SK-N-SH (cell line): ENCODE measurements at regions not wholly inside any gene's neighbourhood (a gene's known extent, or its start where the extent isn't known, plus 50 kb on each side); places are given as distances from the start of the nearest gene placed in this dataset.

Source experiments
- CTCF ChIA-PET: fragments of 300-600, 350-600 bp; formaldehyde crosslinking; extraction: SDS; loops from one replicate; lab custom pipeline; 2021; lab: Yijun Ruan, JAX
- POLR2A ChIA-PET: fragments of 350-600 bp; sonication (Branson Sonifier 250); formaldehyde crosslinking; extraction: SDS; loops from one replicate; lab custom pipeline; 2020; ENCODE audit warnings: antibody characterized with exemption, inconsistent platforms; lab: Yijun Ruan, JAX
- DNase-seq: peaks from one replicate; pipeline ENCODE4 v3.0.0; 2012
- H2AFZ ChIP-seq: fragments of 200-600 bp; sonication (generic); 2 replicates; pipeline ENCODE4 v1.8.1; 2016; ENCODE audit warnings: antibody characterized with exemption, mild to moderate bottlenecking, low read depth
- H3F3A ChIP-seq: fragments of 200-600 bp; sonication (generic); replicated peaks from 2 replicates; pipeline ENCODE3; 2016; ENCODE audit warnings: antibody characterized with exemption, mild to moderate bottlenecking; ENCODE audit not compliant: insufficient read depth
- H3K27ac ChIP-seq, 2 experiments: fragments of 200-500 bp in 1 of 2; fragments of 200-600 bp in 1 of 2; sonication (Bioruptor generic) in 1 of 2; sonication (generic), shearing (Covaris generic) in 1 of 2; 2 replicates each; pipeline versions ENCODE4 v1.5.1 to v1.6.1; 2014 to 2016; ENCODE audit warnings: low read depth in 2 of 2, inconsistent platforms in 1 of 2, low read length in 1 of 2, mild to moderate bottlenecking in 1 of 2, mixed read lengths in 1 of 2
- H3K27me3 ChIP-seq: fragments of 200-600 bp; sonication (generic), shearing (Covaris generic); 2 replicates; pipeline ENCODE4 v1.6.1; 2016; ENCODE audit warnings: mixed run types; ENCODE audit not compliant: insufficient read depth
- H3K36me3 ChIP-seq, 2 experiments: fragments of 200-500 bp in 1 of 2; fragments of 200-600 bp in 1 of 2; sonication (Bioruptor generic) in 1 of 2; sonication (generic) in 1 of 2; replicated peaks in 1 of 2; 2 replicates each; pipeline versions ENCODE3 to v1.5.1; 2014 to 2016; ENCODE audit warnings: low read length in 1 of 2, mild to moderate bottlenecking in 1 of 2; ENCODE audit not compliant: insufficient read depth in 2 of 2, control insufficient read depth in 1 of 2
- H3K4me1 ChIP-seq, 2 experiments: fragments of 200-500 bp in 1 of 2; fragments of 200-600 bp in 1 of 2; sonication (Bioruptor generic) in 1 of 2; sonication (generic), shearing (Covaris generic) in 1 of 2; 2 replicates each; pipeline versions ENCODE4 v1.5.1 to v1.6.1; 2014 to 2016; ENCODE audit warnings: low read depth in 1 of 2, low read length in 1 of 2, mixed run types in 1 of 2; ENCODE audit not compliant: insufficient read depth in 2 of 2, control insufficient read depth in 1 of 2
- H3K4me2 ChIP-seq: fragments of 200-600 bp; sonication (generic), shearing (Covaris generic); 2 replicates; pipeline ENCODE4 v1.6.1; 2017; ENCODE audit warnings: mixed run types
- H3K4me3 ChIP-seq, 2 experiments: fragments of 200-500 bp in 1 of 2; fragments of 200-600 bp in 1 of 2; sonication (Bioruptor generic) in 1 of 2; sonication (generic), shearing (Covaris generic) in 1 of 2; 2 replicates each; pipeline versions ENCODE4 v1.5.1 to v1.8.1; 2014 to 2016; ENCODE audit warnings: low read depth in 2 of 2, inconsistent platforms in 1 of 2, low read length in 1 of 2, mild to moderate bottlenecking in 1 of 2, mixed read lengths in 1 of 2, moderate library complexity in 1 of 2
- H3K79me2 ChIP-seq: fragments of 200-600 bp; sonication (generic); 2 replicates; pipeline ENCODE4 v1.8.1; 2017; ENCODE audit warnings: mild to moderate bottlenecking; ENCODE audit not compliant: insufficient read depth
- H3K9ac ChIP-seq: fragments of 200-600 bp; sonication (generic); 2 replicates; pipeline ENCODE4 v1.6.1; 2017; ENCODE audit warnings: mixed run types
- H3K9me2 ChIP-seq: fragments of 200-600 bp; sonication (generic); 2 replicates; pipeline ENCODE4 v1.6.1; 2017; ENCODE audit warnings: mixed run types
- H3K9me3 ChIP-seq: fragments of 200-600 bp; sonication (generic); 2 replicates; pipeline ENCODE4 v1.6.1; 2017; ENCODE audit warnings: mixed run types, mild to moderate bottlenecking, moderate library complexity
- H4K20me1 ChIP-seq: fragments of 200-600 bp; sonication (generic); 2 replicates; pipeline ENCODE4 v1.6.1; 2017; ENCODE audit warnings: mild to moderate bottlenecking, mixed run types; ENCODE audit not compliant: insufficient read depth
- CHD2 ChIP-seq: fragments of 150-350 bp; IDR thresholded peaks from 2 replicates; pipeline ENCODE4 v1.6.1; 2018; ENCODE audit warnings: low read length; ENCODE audit not compliant: partially characterized antibody
- EP300 ChIP-seq, 2 experiments: IDR thresholded peaks; 2 replicates each; pipeline versions ENCODE4 v1.4.0 to v1.6.1; 2012; ENCODE audit warnings: borderline replicate concordance in 1 of 2, low read depth in 1 of 2, low read length in 1 of 2
- FOXM1 ChIP-seq: IDR thresholded peaks from 2 replicates; pipeline ENCODE4 v1.4.0; 2012; ENCODE audit warnings: low read depth, mild to moderate bottlenecking
- RAD21 ChIP-seq: IDR thresholded peaks from 2 replicates; pipeline ENCODE4 v1.6.1; 2012; ENCODE audit warnings: mild to moderate bottlenecking, low read length
- RCOR1 ChIP-seq: fragments of 150-350 bp; IDR thresholded peaks from 2 replicates; pipeline ENCODE4 v1.6.1; 2017; ENCODE audit warnings: antibody characterized with exemption, low read length
- TCF12 ChIP-seq: IDR thresholded peaks from 2 replicates; pipeline ENCODE4 v1.4.0; 2012
- TEAD4 ChIP-seq: IDR thresholded peaks from 2 replicates; pipeline ENCODE4 v1.4.0; 2012; ENCODE audit warnings: mild to moderate bottlenecking, borderline replicate concordance; ENCODE audit not compliant: insufficient read depth
- YY1 ChIP-seq: IDR thresholded peaks from 2 replicates; pipeline ENCODE4 v1.4.0; 2012; ENCODE audit warnings: low read depth, mild to moderate bottlenecking
- WGBS: methylation state at CpG from one replicate; pipeline ENCODE4 v1.1.6; 2017; ENCODE audit warnings: low lambda C conversion rate; 5-methylcytosine and 5-hydroxymethylcytosine counted together
- TF ChIP-seq, protein P1 (sequence below): IDR thresholded peaks from 2 replicates; pipeline ENCODE4 v1.6.1; 2012; ENCODE audit warnings: mild to moderate bottlenecking, low read depth, low read length, moderate library complexity
- TF ChIP-seq, protein P2 (sequence below): fragments of 150-350 bp; IDR thresholded peaks from 2 replicates; pipeline ENCODE4 v1.6.1; 2017; ENCODE audit warnings: antibody characterized with exemption, low read length, low read depth, borderline replicate concordance
- TF ChIP-seq, protein P3 (sequence below): IDR thresholded peaks from 2 replicates; pipeline ENCODE4 v1.4.0; 2012; ENCODE audit warnings: low read depth, borderline replicate concordance
- TF ChIP-seq, protein P4 (sequence below): fragments of 200-600 bp; sonication (generic); IDR thresholded peaks from 2 replicates; pipeline ENCODE4 v1.6.1; 2017; ENCODE audit warnings: antibody characterized with exemption, mild to moderate bottlenecking, moderate library complexity
- TF ChIP-seq, protein P5 (sequence below): IDR thresholded peaks from 2 replicates; pipeline ENCODE4; 2012

DNA sequence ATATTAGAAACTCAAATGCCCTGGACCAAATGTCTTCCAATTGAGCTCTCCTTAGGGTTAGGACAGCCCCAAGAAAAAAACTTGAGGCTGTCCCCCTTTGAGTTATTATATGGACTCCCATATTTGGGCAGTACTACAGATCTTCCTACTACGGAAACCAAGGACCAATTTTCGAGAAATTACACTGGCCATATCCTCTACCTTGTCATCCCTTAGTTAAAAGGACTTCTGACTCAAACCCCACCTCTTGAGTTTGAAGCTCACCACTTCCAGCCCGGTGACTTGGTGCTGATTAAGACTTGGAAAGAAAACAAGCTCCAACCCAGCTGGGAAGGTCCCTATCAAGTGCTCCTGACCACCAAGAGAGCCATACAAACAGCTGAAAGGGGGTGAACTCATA lies 497.0 kb upstream of the GRAMD2B start:
- Histone ChIP-seq H3K4me1 (no peaks in the 10 kb centered on the region), H3K4me2 (no peak overlapping the region), H3K36me3 (no peaks in the 10 kb centered on the region), H3F3A (no peaks in the 10 kb centered on the region), H3K27ac (no peak overlapping the region), H3K27me3 (no peaks in the 10 kb centered on the region), H3K9me3 (no peaks in the 10 kb centered on the region), H3K4me3 (no peak overlapping the region), H3K9ac (no peak overlapping the region), H3K79me2 (no peaks in the 10 kb centered on the region), H4K20me1 (no peaks in the 10 kb centered on the region), H2AFZ (no peak overlapping the region), H3K9me2 (no peaks in the 10 kb centered on the region)
- no peak for DNase-seq
- ChIA-PET POLR2A (no interaction called here), CTCF (no interaction called here)
- TF ChIP-seq RAD21 (no peak), RCOR1 (no peak), TCF12 (no peak), FOXM1 (no peak), TEAD4 (no peak), CHD2 (no peak), EP300 (IDR thresholded peaks at IDR 0.05; ENCODE audit: borderline replicate concordance in 1 of 2, low read depth in 1 of 2, low read length in 1 of 2) (no peak), YY1 (no peak)
- TF ChIP-seq, protein P1, sequence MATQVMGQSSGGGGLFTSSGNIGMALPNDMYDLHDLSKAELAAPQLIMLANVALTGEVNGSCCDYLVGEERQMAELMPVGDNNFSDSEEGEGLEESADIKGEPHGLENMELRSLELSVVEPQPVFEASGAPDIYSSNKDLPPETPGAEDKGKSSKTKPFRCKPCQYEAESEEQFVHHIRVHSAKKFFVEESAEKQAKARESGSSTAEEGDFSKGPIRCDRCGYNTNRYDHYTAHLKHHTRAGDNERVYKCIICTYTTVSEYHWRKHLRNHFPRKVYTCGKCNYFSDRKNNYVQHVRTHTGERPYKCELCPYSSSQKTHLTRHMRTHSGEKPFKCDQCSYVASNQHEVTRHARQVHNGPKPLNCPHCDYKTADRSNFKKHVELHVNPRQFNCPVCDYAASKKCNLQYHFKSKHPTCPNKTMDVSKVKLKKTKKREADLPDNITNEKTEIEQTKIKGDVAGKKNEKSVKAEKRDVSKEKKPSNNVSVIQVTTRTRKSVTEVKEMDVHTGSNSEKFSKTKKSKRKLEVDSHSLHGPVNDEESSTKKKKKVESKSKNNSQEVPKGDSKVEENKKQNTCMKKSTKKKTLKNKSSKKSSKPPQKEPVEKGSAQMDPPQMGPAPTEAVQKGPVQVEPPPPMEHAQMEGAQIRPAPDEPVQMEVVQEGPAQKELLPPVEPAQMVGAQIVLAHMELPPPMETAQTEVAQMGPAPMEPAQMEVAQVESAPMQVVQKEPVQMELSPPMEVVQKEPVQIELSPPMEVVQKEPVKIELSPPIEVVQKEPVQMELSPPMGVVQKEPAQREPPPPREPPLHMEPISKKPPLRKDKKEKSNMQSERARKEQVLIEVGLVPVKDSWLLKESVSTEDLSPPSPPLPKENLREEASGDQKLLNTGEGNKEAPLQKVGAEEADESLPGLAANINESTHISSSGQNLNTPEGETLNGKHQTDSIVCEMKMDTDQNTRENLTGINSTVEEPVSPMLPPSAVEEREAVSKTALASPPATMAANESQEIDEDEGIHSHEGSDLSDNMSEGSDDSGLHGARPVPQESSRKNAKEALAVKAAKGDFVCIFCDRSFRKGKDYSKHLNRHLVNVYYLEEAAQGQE: no peak
- TF ChIP-seq, protein P2, sequence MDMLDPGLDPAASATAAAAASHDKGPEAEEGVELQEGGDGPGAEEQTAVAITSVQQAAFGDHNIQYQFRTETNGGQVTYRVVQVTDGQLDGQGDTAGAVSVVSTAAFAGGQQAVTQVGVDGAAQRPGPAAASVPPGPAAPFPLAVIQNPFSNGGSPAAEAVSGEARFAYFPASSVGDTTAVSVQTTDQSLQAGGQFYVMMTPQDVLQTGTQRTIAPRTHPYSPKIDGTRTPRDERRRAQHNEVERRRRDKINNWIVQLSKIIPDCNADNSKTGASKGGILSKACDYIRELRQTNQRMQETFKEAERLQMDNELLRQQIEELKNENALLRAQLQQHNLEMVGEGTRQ: no peak
- TF ChIP-seq, protein P3, sequence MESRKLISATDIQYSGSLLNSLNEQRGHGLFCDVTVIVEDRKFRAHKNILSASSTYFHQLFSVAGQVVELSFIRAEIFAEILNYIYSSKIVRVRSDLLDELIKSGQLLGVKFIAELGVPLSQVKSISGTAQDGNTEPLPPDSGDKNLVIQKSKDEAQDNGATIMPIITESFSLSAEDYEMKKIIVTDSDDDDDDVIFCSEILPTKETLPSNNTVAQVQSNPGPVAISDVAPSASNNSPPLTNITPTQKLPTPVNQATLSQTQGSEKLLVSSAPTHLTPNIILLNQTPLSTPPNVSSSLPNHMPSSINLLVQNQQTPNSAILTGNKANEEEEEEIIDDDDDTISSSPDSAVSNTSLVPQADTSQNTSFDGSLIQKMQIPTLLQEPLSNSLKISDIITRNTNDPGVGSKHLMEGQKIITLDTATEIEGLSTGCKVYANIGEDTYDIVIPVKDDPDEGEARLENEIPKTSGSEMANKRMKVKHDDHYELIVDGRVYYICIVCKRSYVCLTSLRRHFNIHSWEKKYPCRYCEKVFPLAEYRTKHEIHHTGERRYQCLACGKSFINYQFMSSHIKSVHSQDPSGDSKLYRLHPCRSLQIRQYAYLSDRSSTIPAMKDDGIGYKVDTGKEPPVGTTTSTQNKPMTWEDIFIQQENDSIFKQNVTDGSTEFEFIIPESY: no peak
- TF ChIP-seq, protein P4, sequence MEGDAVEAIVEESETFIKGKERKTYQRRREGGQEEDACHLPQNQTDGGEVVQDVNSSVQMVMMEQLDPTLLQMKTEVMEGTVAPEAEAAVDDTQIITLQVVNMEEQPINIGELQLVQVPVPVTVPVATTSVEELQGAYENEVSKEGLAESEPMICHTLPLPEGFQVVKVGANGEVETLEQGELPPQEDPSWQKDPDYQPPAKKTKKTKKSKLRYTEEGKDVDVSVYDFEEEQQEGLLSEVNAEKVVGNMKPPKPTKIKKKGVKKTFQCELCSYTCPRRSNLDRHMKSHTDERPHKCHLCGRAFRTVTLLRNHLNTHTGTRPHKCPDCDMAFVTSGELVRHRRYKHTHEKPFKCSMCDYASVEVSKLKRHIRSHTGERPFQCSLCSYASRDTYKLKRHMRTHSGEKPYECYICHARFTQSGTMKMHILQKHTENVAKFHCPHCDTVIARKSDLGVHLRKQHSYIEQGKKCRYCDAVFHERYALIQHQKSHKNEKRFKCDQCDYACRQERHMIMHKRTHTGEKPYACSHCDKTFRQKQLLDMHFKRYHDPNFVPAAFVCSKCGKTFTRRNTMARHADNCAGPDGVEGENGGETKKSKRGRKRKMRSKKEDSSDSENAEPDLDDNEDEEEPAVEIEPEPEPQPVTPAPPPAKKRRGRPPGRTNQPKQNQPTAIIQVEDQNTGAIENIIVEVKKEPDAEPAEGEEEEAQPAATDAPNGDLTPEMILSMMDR: no peak
- TF ChIP-seq, protein P5, sequence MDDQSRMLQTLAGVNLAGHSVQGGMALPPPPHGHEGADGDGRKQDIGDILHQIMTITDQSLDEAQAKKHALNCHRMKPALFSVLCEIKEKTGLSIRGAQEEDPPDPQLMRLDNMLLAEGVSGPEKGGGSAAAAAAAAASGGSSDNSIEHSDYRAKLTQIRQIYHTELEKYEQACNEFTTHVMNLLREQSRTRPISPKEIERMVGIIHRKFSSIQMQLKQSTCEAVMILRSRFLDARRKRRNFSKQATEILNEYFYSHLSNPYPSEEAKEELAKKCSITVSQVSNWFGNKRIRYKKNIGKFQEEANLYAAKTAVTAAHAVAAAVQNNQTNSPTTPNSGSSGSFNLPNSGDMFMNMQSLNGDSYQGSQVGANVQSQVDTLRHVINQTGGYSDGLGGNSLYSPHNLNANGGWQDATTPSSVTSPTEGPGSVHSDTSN: no peak
- WGBS: 16% methylated on average over 3 of the region's 3 CpGs
